ENCODE measurements at regions not wholly inside any gene's neighbourhood (a gene's known extent, or its start where the extent isn't known, plus 50 kb on each side); places are given as distances from the start of the nearest gene placed in this dataset.

DNA sequence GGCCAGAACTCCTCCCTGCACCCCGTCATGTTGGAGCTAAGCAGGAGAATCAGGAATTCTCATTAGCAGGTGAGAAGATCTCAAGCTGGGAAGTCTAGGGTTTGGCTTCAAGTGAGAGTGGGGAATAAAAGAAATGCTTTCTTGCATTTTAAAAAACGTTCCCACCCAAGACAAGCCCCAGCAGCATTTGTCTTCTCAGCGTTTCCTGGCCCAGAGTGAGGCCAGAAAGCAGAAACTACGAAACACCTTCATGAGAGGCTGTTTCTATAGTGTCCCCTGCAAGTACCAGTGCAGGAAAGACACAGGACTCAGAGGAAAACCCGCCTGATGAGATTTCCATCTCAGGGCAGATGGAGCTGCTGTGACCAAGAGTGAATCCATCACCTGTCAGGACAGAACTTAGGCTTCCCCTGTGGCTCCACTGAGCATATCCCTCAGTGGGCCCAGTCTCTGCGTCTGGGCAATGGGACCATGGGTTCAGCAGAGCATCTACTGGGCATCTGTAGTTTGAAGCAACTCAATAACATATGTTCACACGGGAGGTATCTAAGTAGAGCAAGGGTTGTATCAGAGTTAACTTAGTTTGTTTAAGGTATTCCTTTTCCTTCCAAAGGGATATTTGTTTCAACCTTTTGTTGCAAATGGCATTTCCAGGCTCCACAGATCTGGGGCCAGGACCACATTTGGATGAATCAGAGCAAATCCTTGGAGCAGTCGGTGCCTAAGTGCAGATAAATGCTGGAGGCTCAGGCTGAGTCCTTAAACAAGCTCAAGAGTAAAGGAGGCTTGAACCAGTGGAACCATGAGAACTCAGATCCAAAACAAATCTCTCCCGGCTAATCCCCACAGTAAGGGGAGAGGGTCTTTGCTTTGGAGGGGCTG, 548.3 kb downstream of the MIAT start:
- no peak for DNase-seq (ENCODE audit: low spot score)

GRCh38 chr22:27206374-27207133, 549.2 kb downstream of the MIAT start:
- DNase-seq (ENCODE audit: low spot score), result no peak

DNA sequence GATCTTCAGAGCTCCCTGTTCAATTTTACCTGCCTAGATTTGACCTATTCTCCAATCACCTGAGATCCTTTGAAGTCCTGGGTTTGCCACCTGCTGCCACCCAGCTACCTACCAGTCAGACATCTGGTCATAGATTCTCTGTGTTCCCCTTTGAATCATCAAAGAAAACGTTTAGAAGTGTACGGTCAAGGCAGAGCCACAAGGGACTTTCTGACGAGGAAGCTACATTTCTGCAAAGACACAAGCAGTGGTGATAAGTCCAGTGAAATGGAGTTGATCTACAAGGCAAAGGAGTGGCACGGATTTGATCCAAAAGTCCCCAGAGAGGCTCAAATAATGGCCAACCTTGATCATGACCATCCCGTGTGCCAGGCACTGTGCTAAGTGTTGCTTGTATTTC, 549.9 kb downstream of the MIAT start:
- no peak for DNase-seq (ENCODE audit: low spot score)

- DNase-seq (ENCODE audit: low spot score), result no peak
Observed at GRCh38 chr22:27207907-27208306, 550.5 kb downstream of the MIAT start.

- no peak for DNase-seq (ENCODE audit: low spot score)
Observed at GRCh38 chr22:27210111-27210730, 552.8 kb downstream of the MIAT start.

DNA sequence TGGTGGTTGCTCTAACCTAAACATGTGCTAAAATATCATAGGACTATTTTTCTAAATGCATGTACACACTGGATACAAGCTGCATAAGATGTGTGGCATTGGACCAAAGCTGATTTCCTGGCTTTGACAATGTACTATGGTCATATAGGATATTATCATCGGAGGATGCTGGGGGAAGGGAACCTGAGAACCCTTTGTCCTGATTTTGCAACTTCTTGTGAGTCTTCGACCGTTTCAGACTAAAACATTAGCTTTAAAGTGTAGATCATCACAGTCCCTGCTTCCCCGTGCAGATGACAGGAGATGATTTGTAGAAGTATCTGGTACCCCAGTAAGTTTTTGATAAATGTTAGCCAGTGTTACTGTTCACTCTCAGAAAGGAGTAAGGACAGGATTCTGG, 554.7 kb downstream of the MIAT start:
- no peak for DNase-seq (ENCODE audit: low spot score)

DNA sequence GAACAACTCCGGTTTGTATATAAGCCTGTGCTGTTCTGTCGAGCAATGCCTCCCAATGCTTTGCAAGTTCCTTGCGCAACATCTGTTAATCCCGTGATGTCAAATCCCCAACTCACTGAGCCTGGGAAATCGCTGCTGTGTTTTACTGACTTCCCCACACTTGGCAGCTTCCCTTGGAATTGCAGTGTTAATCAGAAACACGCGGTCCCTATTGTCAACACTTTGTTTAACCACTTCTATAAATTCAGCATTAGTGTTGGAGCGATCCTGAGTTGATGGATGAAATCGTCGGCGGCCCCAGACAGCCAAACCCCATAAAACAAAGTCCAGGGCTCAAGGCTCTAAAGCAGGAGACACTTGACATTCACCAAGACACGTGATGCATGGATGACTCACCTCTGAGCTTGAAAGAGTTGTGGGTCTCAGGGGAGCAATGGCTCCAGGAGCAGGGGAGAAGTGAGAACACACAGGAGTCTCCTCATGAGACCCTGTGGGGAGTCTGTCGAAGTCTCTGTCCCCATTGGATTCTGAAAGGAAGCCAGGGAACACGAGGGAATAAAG, 555.3 kb downstream of the MIAT start:
- peak; percentile 10 for DNase-seq (ENCODE audit: low spot score)

DNA sequence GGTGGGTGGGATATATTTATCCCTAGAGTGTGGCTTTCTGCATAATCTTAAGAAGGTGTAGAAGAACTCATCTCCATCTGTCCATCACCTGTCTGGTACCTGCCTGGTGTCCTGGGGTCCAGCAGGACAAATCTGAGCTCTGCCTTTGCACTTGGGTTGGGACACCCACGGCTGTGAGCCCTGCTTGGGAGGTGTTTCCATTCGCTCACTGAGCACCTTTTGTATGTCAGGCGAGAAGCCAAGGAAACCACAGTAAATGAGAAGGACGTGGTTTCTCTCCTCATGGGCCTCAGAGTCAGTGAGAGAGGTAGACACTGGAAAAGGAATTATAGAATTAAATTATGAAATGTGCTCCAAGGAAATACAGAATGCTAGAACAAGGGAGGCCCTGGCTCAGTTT, 555.9 kb downstream of the MIAT start:
- DNase-seq (ENCODE audit: low spot score), result no peak

DNA sequence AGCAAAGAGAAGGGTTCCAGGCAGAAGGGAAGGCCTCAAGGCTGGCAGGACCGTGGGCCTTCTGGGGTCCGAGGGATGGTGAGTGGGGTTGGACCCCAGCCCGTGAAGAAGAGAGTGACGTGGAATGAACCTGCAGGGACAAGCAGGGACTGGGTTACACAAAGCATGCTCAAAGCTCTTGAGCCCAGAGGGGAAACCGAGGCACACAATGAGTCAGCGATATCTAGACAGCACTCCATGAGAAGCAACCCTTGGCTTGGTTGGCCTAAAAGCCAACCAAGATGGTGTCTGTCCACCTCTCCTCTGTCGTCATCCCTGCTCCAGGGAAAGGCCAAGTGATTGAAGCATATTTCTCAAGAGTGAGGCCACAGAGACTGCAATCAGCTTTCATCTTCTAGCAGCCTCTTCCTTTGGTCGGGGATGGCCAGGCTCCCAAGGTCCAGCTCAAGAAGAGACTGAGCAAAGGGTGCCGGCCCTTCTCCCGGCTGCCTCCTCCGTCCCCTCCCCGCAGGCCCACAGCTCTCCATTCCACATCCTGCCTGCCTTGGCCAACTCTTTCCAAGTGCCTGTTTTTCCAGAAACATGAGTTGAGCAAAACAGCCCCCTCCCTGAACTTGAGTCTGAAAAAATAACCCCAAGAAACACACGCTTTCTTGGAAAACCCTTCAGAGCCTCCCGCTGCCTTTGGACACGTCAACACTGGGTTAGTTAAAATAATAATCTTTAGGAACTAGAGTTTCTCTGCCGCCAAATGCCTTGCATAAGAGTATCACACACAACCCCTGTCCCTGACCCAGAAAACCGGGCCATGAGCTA, 556.6 kb downstream of the MIAT start:
- DNase-seq (ENCODE audit: low spot score), result no peak

DNA sequence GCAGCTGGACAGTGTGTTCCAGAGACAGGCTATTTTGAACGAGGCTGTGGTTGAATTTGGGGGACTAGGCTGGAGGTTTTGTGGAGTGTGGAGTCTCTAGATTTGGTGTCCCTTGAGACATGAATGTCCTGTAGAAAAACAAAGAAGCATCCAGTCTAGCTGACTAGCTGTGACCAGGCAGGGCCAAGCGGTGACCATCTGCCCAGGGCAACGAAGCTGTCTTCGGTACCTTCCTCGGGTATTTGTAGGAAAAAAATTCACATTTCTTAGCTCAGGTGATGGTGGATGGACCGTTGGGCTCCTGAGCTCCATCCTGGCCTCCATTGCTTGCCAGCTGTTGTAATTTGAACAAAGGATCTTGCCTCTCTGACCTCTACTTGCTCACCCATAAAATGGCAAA, 557.3 kb downstream of the MIAT start:
- no peak for DNase-seq (ENCODE audit: low spot score)

DNA sequence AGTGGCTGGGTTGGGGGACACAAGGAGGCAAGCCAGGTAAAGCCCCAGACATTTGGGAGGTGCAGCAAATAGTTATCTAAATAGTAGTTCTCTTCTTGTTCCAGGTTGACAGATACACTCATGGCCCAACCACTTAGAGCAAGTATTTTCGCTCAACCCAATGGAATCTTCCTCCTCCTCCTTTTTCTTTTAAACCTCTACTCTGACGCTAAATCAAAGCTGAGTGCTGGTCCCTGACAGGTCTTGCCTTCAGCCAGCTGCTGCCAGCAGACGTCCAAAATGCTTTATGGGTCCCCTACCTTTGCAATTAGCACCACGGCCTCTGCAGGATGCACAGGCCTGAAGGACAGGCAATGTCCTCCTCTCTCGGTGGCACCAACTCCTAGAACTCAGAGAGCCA, 558.5 kb downstream of the MIAT start:
- no peak for DNase-seq (ENCODE audit: low spot score)

DNA sequence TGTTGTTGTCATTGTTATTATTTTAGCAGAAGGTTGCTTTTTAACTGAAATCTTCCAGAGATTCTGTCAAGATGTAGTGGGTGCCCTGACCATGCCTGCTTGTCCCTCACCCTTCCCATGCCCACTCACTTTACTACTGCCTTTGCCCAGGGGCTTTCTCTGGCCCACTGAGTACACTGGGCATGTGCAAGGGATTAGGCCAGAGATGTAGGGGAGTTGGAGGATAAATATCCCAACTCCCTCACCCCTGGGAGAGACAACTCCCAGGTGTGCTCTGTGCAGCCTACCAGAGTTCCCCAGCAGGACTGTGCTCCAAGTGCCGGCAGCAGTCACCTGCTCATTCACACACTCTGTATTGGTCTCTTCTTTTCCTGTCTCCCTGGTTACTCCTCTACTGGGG, 559.1 kb downstream of the MIAT start:
- no peak for DNase-seq (ENCODE audit: low spot score)

DNA sequence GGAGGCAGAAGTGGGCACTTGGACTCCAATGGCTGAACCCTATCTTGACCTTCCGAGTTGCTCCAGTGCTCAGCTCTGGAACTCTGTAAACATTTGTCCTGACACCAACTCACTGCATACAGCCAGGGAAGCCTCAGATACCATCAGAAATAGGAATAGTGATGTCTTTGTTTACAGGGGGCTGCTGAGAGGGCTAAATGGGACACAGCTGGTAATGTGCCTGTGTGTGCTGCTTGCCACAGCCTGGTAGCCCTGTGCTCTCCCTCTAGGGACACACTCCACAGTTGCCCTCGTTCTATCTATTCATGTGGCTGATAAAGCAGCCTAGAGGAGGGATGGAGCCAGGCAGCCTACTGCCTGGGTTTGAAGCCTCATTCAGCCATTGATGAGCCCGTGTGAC, 559.8 kb downstream of the MIAT start:
- no peak for DNase-seq (ENCODE audit: low spot score)

- DNase-seq (ENCODE audit: low spot score), result no peak
Observed at GRCh38 chr22:27218012-27218920, 560.9 kb downstream of the MIAT start.

DNA sequence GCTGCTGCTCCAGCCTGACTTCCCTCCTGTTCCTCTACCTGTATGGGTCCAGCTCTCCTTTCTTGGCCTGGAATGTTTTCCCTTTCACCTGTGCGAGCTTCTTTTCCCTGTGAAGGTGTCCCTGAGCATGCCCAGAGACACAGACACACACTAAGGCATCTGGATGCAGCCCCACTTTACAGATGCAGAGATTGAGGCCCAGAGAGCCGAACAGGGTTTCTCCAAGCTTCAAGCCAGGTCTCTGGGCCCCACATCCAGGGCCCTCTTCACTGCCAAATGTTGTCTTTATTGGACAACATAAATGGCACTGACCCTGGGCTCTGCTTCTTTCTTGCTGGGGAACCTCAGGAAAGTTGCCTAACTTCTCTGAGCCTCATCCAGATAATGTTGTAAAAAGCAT, 561.6 kb downstream of the MIAT start:
- no peak for DNase-seq (ENCODE audit: low spot score)

DNA sequence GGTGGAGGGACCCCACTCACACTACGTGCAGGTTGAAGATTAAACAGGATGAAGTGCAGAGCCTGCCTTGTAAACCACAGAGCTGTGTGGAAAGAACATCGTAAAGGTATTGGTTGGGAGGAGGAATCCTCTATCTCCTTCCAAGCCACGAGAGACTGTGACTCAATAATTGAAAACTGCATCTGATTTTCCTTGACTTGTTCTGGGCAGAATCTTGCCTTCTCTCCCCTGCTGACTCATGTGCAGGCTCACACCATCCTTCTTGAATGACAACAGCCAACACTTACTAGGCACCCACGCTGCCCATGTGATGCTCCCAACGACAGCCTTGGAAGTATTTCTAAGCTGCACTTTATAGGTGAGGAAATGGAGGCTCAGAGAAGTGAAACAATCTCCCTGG, 563.0 kb downstream of the MIAT start:
- DNase-seq (ENCODE audit: low spot score), result peak; percentile 20

DNA sequence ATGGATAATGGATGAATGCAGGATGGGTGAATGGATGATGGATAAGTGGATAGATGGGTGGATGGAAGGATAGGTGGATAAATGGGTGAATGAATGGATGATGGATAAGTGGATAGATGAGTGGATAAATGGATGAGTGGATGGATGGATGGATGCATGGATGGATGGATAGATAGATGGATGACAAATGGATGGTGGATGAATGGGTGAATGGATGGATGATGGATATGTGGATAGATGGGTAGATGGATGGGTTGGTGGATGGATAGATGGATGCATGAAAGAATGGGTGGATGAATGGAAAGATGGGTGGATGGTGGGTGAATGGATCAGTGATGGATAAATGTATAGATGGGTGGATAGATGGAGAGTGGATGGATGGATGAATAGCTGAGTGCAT, 564.8 kb downstream of the MIAT start:
- DNase-seq (ENCODE audit: low spot score), result no peak

DNA sequence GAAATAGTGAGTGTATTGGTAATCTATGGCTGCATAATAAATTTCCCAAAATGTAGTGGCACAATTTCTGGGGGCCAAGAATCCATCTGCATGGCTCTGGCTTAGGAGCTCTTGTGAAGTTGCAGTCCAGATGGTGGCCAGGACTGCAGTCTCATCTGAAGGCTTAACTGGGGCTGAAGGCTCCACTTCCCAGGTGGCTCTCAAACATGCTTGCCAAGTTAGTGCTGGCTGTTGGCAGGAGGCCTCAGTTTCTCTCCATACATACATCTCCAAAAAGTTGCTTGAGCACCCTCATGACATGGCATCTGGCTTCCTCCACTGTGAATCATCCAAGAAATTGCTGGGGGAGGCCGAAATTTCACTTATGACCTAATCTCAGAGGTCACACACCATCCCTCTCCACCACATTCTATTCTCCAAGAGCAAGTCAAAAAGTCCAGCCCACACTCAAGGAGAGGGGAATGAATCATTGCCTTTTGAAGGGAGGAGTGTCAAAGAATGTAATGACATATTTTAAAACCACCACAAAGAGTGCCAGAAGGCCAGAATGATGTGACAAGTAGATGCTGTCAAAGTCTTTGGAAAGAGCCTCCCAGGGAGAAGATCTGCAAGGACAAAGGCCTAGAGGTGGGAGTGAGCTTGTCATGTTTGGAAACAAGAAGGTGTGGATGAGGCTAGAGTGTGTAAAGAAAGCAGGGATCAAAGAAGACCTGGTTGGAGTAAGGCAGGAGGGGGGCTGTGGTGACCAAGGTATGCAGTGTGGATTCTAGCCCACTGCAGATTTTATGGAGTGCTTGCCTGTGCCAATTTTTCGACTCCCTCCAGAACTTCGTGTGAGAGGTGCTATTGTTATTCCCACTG, 566.2 kb downstream of the MIAT start:
- no peak for DNase-seq (ENCODE audit: low spot score)

GRCh38 chr22:27224485-27225374, 567.3 kb downstream of the MIAT start:
- no peak for DNase-seq (ENCODE audit: low spot score)
